CD14-positive monocyte (primary cell): ENCODE measurements at regions not wholly inside any gene's neighbourhood (a gene's known extent, or its start where the extent isn't known, plus 50 kb on each side); places are given as distances from the start of the nearest gene placed in this dataset.

Experiments
- DNase-seq, 3 donors: peaks; one replicate each; pipeline ENCODE4 v3.0.0-alpha.2; 2011 to 2022
- H2AFZ ChIP-seq: 2 replicates; pipeline ENCODE4 v1.6.0; 2012; ENCODE audit warnings: mild to moderate bottlenecking, low read depth, low read length, inconsistent platforms; ENCODE audit not compliant: insufficient read depth, poor library complexity, severe bottlenecking
- H3K27ac ChIP-seq, 2 donors: 1 replicate in 1 of 2; 2 replicates in 1 of 2; pipeline ENCODE4 v1.5.1; 2012 to 2013; ENCODE audit warnings: low read length in 2 of 2, control low read depth in 1 of 2, inconsistent platforms in 1 of 2, low read depth in 1 of 2, mild to moderate bottlenecking in 1 of 2
- H3K27me3 ChIP-seq, 2 donors: one replicate each; pipeline versions ENCODE4 v1.6.0 to v1.6.1; 2011 to 2013; ENCODE audit warnings: low read length in 2 of 2; ENCODE audit not compliant: control insufficient read depth in 2 of 2, insufficient read depth in 2 of 2
- H3K36me3 ChIP-seq, 2 donors: replicated peaks in 1 of 2; 1 replicate in 1 of 2; 2 replicates in 1 of 2; pipeline versions ENCODE4 v1.5.1 to v1.6.1; 2012 to 2013; ENCODE audit warnings: low read length in 2 of 2, control low read depth in 1 of 2, inconsistent platforms in 1 of 2, mild to moderate bottlenecking in 1 of 2; ENCODE audit not compliant: insufficient read depth in 2 of 2, control insufficient read depth in 1 of 2
- H3K4me1 ChIP-seq, 2 donors: 1 replicate in 1 of 2; 2 replicates in 1 of 2; pipeline versions ENCODE4 v1.5.1 to v1.6.1; 2012 to 2013; ENCODE audit warnings: low read length in 2 of 2, control low read depth in 1 of 2, inconsistent platforms in 1 of 2, mild to moderate bottlenecking in 1 of 2, moderate library complexity in 1 of 2; ENCODE audit not compliant: insufficient read depth in 2 of 2, control insufficient read depth in 1 of 2
- H3K4me2 ChIP-seq: replicated peaks from 2 replicates; pipeline ENCODE3; 2012; ENCODE audit warnings: low read length, moderate library complexity, mild to moderate bottlenecking; ENCODE audit not compliant: poor library complexity, severe bottlenecking; ENCODE audit errors: extremely low read depth
- H3K4me3 ChIP-seq, 3 experiments: fragments of 200-600 bp in 1 of 3; sonication (generic) in 1 of 3; replicated peaks in 1 of 3; 1 replicate in 2 of 3; 2 replicates in 1 of 3; pipeline ENCODE4 v1.5.1; 2011 to 2013; ENCODE audit warnings: low read length in 3 of 3, mild to moderate bottlenecking in 3 of 3, control low read depth in 2 of 3, low read depth in 2 of 3, inconsistent platforms in 1 of 3, moderate library complexity in 1 of 3
- H3K79me2 ChIP-seq: 2 replicates; pipeline ENCODE4 v1.6.0; 2012; ENCODE audit warnings: mild to moderate bottlenecking, control low read depth, inconsistent platforms, low read length, moderate library complexity; ENCODE audit not compliant: insufficient read depth
- H3K9ac ChIP-seq: 2 replicates; pipeline ENCODE4 v1.6.0; 2017; ENCODE audit warnings: low read length, mild to moderate bottlenecking; ENCODE audit not compliant: insufficient read depth, poor library complexity, severe bottlenecking
- H3K9me3 ChIP-seq, 2 donors: replicated peaks in 1 of 2; 1 replicate in 1 of 2; 2 replicates in 1 of 2; pipeline versions ENCODE4 v1.5.1 to v1.6.1; 2012 to 2013; ENCODE audit warnings: low read length in 2 of 2, control low read depth in 1 of 2; ENCODE audit not compliant: control insufficient read depth in 1 of 2, insufficient read depth in 1 of 2
- H4K20me1 ChIP-seq: 2 replicates; pipeline ENCODE4 v1.6.0; 2012; ENCODE audit warnings: mild to moderate bottlenecking, low read length, control low read depth, moderate library complexity; ENCODE audit not compliant: insufficient read depth
- H3K27ac Mint-ChIP-seq, 7 donors: one replicate each; pipeline ENCODE4 v1.8.0; 2020; ENCODE audit warnings: mild to moderate bottlenecking in 7 of 7, mixed read lengths in 7 of 7, moderate library complexity in 6 of 7, inconsistent platforms in 2 of 7
- H3K27me3 Mint-ChIP-seq, 3 donors: one replicate each; pipeline ENCODE4 v1.8.0; 2021 to 2022; ENCODE audit warnings: low read depth in 3 of 3, mild to moderate bottlenecking in 3 of 3, mixed read lengths in 3 of 3, moderate library complexity in 3 of 3, inconsistent platforms in 1 of 3
- H3K36me3 Mint-ChIP-seq, 2 donors: one replicate each; pipeline ENCODE4 v1.8.0; 2020; ENCODE audit warnings: mixed read lengths in 2 of 2, inconsistent platforms in 1 of 2, mild to moderate bottlenecking in 1 of 2
- H3K4me1 Mint-ChIP-seq: one replicate; pipeline ENCODE4 v1.8.0; 2020; ENCODE audit warnings: mild to moderate bottlenecking, mixed read lengths
- H3K4me3 Mint-ChIP-seq, 2 donors: one replicate each; pipeline ENCODE4 v1.8.0; 2020; ENCODE audit warnings: mild to moderate bottlenecking in 2 of 2, mixed read lengths in 2 of 2, moderate library complexity in 1 of 2
- H3K9me3 Mint-ChIP-seq, 7 donors: one replicate each; pipeline ENCODE4 v1.8.0; 2020 to 2022; ENCODE audit warnings: mixed read lengths in 7 of 7, mild to moderate bottlenecking in 6 of 7, moderate library complexity in 6 of 7, inconsistent platforms in 2 of 7
- CTCF ChIP-seq: fragments of 200-600 bp; IDR thresholded peaks from one replicate; pipeline ENCODE4 v1.8.0; 2022; ENCODE audit warnings: antibody characterized with exemption, mild to moderate bottlenecking
- WGBS: methylation state at CpG from one replicate; pipeline ENCODE4 v1.1.5; 2013; ENCODE audit warnings: missing lambda C conversion rate; ENCODE audit not compliant: insufficient coverage; 5-methylcytosine and 5-hydroxymethylcytosine counted together
- intact Hi-C, 2 donors: fragments of 100-400 bp; cut with micrococcal nuclease; formaldehyde crosslinking; loops; one replicate each; pipeline versions ENCODE4 v1.15.0 to v1.15.1; 2023

GRCh38 chr10:10667466-10667865 is 350.2 kb upstream of the CELF2 start:
- Histone ChIP-seq H3K4me2 (no peak overlapping the region), H3K79me2 (no peaks in the 10 kb centered on the region), H2AFZ (no peak overlapping the region), H3K36me3 (no peaks in the 10 kb centered on the region), H3K4me3 (no peak overlapping the region), H3K4me1 (peaks cover 26 to 27% of the 10 kb centered on the region in 2 donors), H3K27ac (no peak overlapping the region), H3K9ac (no peak overlapping the region), H4K20me1 (no peaks in the 10 kb centered on the region), H3K27me3 (no peaks in the 10 kb centered on the region), H3K9me3 (peaks cover 0 to 2% of the 10 kb centered on the region in 2 donors)
- H3K9me3 Mint-ChIP-seq: peaks cover 0 to 6% (median 3%) of the 10 kb centered on the region in 7 donors
- no peak overlapping the region for H3K27ac Mint-ChIP-seq
- intact Hi-C loops: no loop called here
- no peak for DNase-seq
- peaks cover 27% of the 10 kb centered on the region for H3K4me1 Mint-ChIP-seq
- TF ChIP-seq CTCF: no peak
- no peaks in the 10 kb centered on the region for H3K36me3 Mint-ChIP-seq
- no peak overlapping the region for H3K4me3 Mint-ChIP-seq
- WGBS: 83% methylated on average over 4 of the region's 5 CpGs
- peaks cover 0 to 2% (median 0%) of the 10 kb centered on the region in 3 donors for H3K27me3 Mint-ChIP-seq

GRCh38 chr10:10676972-10677371 is 340.7 kb upstream of the CELF2 start:
- no peaks in the 10 kb centered on the region for H3K27me3 ChIP-seq
- H3K36me3 ChIP-seq: no peaks in the 10 kb centered on the region
- no peak overlapping the region for H2AFZ ChIP-seq
- no peaks in the 10 kb centered on the region for H3K79me2 ChIP-seq
- TF ChIP-seq CTCF: no peak
- no peak overlapping the region for H3K27ac ChIP-seq
- no peak overlapping the region for H3K4me2 ChIP-seq
- no peak overlapping the region for H3K27ac Mint-ChIP-seq
- H3K27me3 Mint-ChIP-seq: peaks cover 0 to 2% (median 0%) of the 10 kb centered on the region in 3 donors
- DNase-seq: no peak
- H3K36me3 Mint-ChIP-seq: no peaks in the 10 kb centered on the region
- peaks cover 7% of the 10 kb centered on the region for H3K4me1 Mint-ChIP-seq
- H3K4me3 Mint-ChIP-seq: no peak overlapping the region
- H3K9ac ChIP-seq: no peak overlapping the region
- peaks cover 0 to 14% (median 8%) of the 10 kb centered on the region in 7 donors for H3K9me3 Mint-ChIP-seq
- no peaks in the 10 kb centered on the region for H4K20me1 ChIP-seq
- intact Hi-C loops: loop anchor here (5.0 kb wide), 2 partner anchors 1335 to 1345 kb away; no protein-coding TSS in a partner anchor
- peaks cover 0 to 10% of the 10 kb centered on the region in 2 donors for H3K9me3 ChIP-seq
- no peak overlapping the region for H3K4me3 ChIP-seq
- 100% methylated on average over 1 of the region's 1 CpG for WGBS
- peaks cover 0 to 2% of the 10 kb centered on the region in 2 donors for H3K4me1 ChIP-seq
